Heart left ventricle (tissue), 16 donors: ENCODE measurements at regions not wholly inside any gene's neighbourhood (a gene's known extent, or its start where the extent isn't known, plus 50 kb on each side); places are given as distances from the start of the nearest gene placed in this dataset.

Source experiments
- ATAC-seq, 4 donors: fragments of 200-7000 bp; cut with Tn5 transposase; one replicate each; pipeline ENCODE4 v1.9.1; 2020 to 2022; ENCODE audit warnings: moderate library complexity in 4 of 4, mild to moderate bottlenecking in 3 of 4, moderate number of reproducible peaks in 1 of 4
- DNase-seq, 5 donors: peaks; one replicate each; pipeline ENCODE4 v3.0.0-alpha.2; 2020
- H3K27ac ChIP-seq, 12 donors: fragments of 200-600 bp; sonication (generic) in 4 of 12; one replicate each; pipeline versions ENCODE4 v1.5.0 to v1.8.0; 2016 to 2022; ENCODE audit warnings: mild to moderate bottlenecking in 2 of 12
- H3K27me3 ChIP-seq, 9 donors: fragments of 200-600 bp; sonication (generic) in 2 of 9; one replicate each; pipeline versions ENCODE4 v1.5.1 to v1.8.0; 2016 to 2022; ENCODE audit warnings: mild to moderate bottlenecking in 3 of 9
- H3K36me3 ChIP-seq, 9 donors: fragments of 200-600 bp; sonication (generic) in 2 of 9; one replicate each; pipeline versions ENCODE4 v1.5.0 to v1.8.0; 2018 to 2022; ENCODE audit warnings: mild to moderate bottlenecking in 2 of 9
- H3K4me1 ChIP-seq, 12 donors: fragments of 200-600 bp; sonication (generic) in 4 of 12; one replicate each; pipeline versions ENCODE4 v1.5.0 to v1.8.0; 2016 to 2022; ENCODE audit warnings: mild to moderate bottlenecking in 3 of 12
- H3K4me3 ChIP-seq, 12 donors: fragments of 200-600 bp; sonication (generic) in 4 of 12; one replicate each; pipeline versions ENCODE4 v1.5.0 to v1.8.0; 2017 to 2022; ENCODE audit warnings: mild to moderate bottlenecking in 9 of 12, moderate library complexity in 4 of 12
- H3K9me3 ChIP-seq, 12 donors: fragments of 200-600 bp; sonication (generic) in 4 of 12; one replicate each; pipeline versions ENCODE4 v1.5.0 to v1.8.0; 2016 to 2022; ENCODE audit warnings: mild to moderate bottlenecking in 1 of 12
- CTCF ChIP-seq, 12 donors: fragments of 200-600 bp; sonication (generic) in 4 of 12; IDR thresholded peaks; one replicate each; pipeline versions ENCODE4 v1.5.0 to v1.8.0; 2018 to 2022; ENCODE audit warnings: antibody characterized with exemption in 12 of 12, mild to moderate bottlenecking in 5 of 12
- POLR2A ChIP-seq, 2 donors: fragments of 450-650 bp; IDR thresholded peaks; one replicate each; pipeline ENCODE4 v1.6.1; 2017; ENCODE audit warnings: antibody characterized with exemption in 2 of 2, mild to moderate bottlenecking in 2 of 2, moderate library complexity in 2 of 2
- WGBS, 4 donors: extraction: QIAGEN DNeasy Blood & Tissue Kit in 2 of 4; methylation state at CpG; one replicate each; pipeline versions ENCODE4 v1.1.5 to v1.1.7; 2013 to 2018; 5-methylcytosine and 5-hydroxymethylcytosine counted together
- intact Hi-C, 10 donors: fragments of 100-400 bp; cut with DNase I; formaldehyde crosslinking; loops; one replicate each; pipeline versions ENCODE4 v1.11.1 to v1.14.2; 2022
- donor health status: ischemic (EF 13 %, LVEDD 7.1; RV severe dilation, severe dysfunction).
- donor health status: healthy with polysubstance abuse.
- donor health status: DM: no; HTN: yes; CAD: no.
- donor health status: DM: no; HTN: no; CAD: no.
- donor health status: ischemic (EF 25% LVEDD 6.9; RV normal size, moderate dysfunction).
- donor health status: ischemic (EF 25% LVEDD 5.7; RV mildly dilated, moderate dysfunction).
- donor health status: healthy.
- donor health status: DM: yes; HTN: yes; CAD: no.
- donor health status: ischemic (EF 35%, LVEDD 5.7; RV mildly dilated, moderate dysfunction).
- donor health status: nonischemic (EF 11% LVEDD 7.7; RV severe dilation, severe dysfunction).
- donor health status: DM: yes; HTN: yes; CAD: no.
- donor health status: PGD.
- donor health status: ischemic (EF 29% LVEDD 5.4; RV normal size, mild dysfunction).
- donor health status: nonischemic (EF 23%, LVEDD 6.1; RV moderate dilation, normal function).

DNA sequence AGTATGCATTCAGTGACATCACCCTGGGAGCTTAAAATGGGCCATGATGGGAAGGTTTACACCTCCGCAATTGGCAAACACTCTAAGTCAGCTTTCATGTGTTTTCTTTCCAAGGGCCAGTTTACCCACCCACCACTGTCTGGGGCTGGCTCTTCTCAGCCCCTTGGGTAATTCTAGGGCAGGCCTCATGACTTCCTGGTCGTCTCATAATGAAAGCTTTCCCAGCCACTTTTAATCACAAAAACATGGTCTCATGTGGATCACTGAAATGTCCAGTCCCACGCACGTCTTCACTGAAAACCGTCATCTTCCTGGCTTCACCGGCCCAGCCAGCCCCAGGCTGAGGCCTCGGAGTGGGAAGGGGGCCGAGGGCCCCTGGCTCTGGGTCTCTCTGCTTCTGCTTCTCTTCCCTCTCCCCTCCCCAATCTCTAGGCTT lies 58.5 kb upstream of the ANO1 start:
- peak; percentile 50 to 86 (median 80) for ATAC-seq
- Histone ChIP-seq H3K27me3 (no peaks in the 10 kb centered on the region), H3K36me3 (no peaks in the 10 kb centered on the region), H3K4me1 (peaks cover 0 to 31% (median 4%) of the 10 kb centered on the region in 12 donors), H3K4me3 (peak overlapping the region in 1 of 12 donors; percentile 8), H3K27ac (peak overlapping the region in 11 of 12 donors; percentile 18 to 95 (median 80)), H3K9me3 (no peaks in the 10 kb centered on the region)
- intact Hi-C loops: loop anchor here in 1 of 10 donors (5.0 kb wide), 1 partner anchor 58 kb away; the partner anchor contains the start of gene ANO1
- 42 to 83% (median 62%) methylated on average over 7 to 8 of the region's 8 CpGs for WGBS, 4 donors
- TF ChIP-seq CTCF (IDR thresholded peaks at IDR 0.05): no peak
- no peak for TF ChIP-seq POLR2A (IDR thresholded peaks at IDR 0.05)
- peak in 4 of 5 donors; percentile 51 to 63 (median 60) for DNase-seq

DNA sequence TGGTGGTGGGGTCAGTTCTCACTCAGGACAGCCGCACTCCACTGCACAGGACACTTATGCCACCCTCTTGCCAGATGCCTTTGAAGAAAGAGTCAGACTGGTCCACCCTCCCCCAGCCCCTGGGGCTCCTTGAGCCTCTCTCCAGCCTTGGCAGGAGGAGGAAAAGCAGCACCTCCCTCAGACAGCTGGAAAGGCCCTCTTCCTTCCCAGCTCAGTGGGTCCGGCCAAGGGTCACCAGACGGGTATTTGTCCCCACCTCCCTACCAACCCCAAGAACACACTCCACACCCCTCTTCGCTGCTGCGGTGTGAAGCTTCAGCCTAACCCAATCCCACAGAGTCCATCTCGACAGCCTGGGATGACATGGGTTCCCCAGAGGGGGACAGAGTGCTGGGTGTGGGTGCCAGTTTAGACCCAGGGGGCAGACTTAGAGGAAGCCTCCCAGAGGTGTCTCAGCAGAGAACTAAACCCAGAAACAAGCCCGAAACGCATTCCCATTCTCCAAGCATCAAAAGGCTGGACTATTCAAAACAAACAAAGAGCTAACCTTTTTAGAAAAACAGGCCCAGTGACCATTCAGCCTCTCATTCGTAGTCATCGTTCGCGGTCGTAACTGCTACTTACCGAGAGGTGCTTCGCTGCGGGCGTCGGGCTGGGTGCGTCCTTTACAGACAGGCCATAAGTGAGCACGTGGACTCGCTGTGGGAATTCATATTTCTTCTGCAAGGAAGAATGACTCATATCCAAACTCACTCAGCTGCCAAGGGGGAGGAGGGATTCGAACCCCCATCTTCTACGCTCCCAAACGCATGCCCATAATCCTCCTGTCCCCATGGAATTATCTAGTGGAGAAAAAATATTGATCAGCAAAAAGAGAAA lies 57.5 kb upstream of the ANO1 start:
- WGBS, 4 donors: 67 to 77% (median 72%) methylated on average over 24 of the region's 24 CpGs
- peaks cover 0 to 31% (median 4%) of the 10 kb centered on the region in 12 donors for H3K4me1 ChIP-seq
- H3K36me3 ChIP-seq: no peaks in the 10 kb centered on the region
- ATAC-seq: peak; percentile 39 to 81 (median 70)
- peak in 4 of 5 donors; percentile 48 to 68 (median 62) for DNase-seq
- H3K27ac ChIP-seq: peak overlapping the region; percentile 17 to 95 (median 78)
- no peak for TF ChIP-seq CTCF (IDR thresholded peaks at IDR 0.05)
- TF ChIP-seq POLR2A (IDR thresholded peaks at IDR 0.05): no peak
- H3K9me3 ChIP-seq: peaks cover 0 to 4% (median 0%) of the 10 kb centered on the region in 12 donors
- no peaks in the 10 kb centered on the region for H3K27me3 ChIP-seq
- H3K4me3 ChIP-seq: peak overlapping the region in 1 of 12 donors; percentile 8
- intact Hi-C loops: no loop called here

- Histone ChIP-seq H3K4me3 (no peak overlapping the region), H3K4me1 (peaks cover 0 to 26% (median 4%) of the 10 kb centered on the region in 12 donors)
Measured at GRCh38 chr11:70021586-70021985, 56.5 kb upstream of the ANO1 start.

More at GRCh38 chr11:70021586-70021985, 56.5 kb upstream of the ANO1 start:
- Histone ChIP-seq H3K27ac (peak overlapping the region in 4 of 12 donors; percentile 21 to 85 (median 51)), H3K36me3 (no peaks in the 10 kb centered on the region), H3K9me3 (peaks cover 0 to 4% (median 0%) of the 10 kb centered on the region in 12 donors), H3K27me3 (no peaks in the 10 kb centered on the region)
- ATAC-seq (no peak), DNase-seq (no peak)
- intact Hi-C loops: no loop called here
- TF ChIP-seq CTCF (IDR thresholded peaks at IDR 0.05) (no peak), POLR2A (IDR thresholded peaks at IDR 0.05) (no peak)
- 80 to 83% (median 81%) methylated on average over 10 of the region's 10 CpGs for WGBS, 4 donors
